ENCODE measurements at regions not wholly inside any gene's neighbourhood (a gene's known extent, or its start where the extent isn't known, plus 50 kb on each side); places are given as distances from the start of the nearest gene placed in this dataset.

- TF ChIP-seq GATA2 (IDR thresholded peaks at IDR 0.05; ENCODE audit: low read depth, low read length) (no peak), GATA3 (IDR thresholded peaks at IDR 0.05; ENCODE audit: low read depth, low read length) (no peak)
These were observed 175.0 kb upstream of the ISL1 start for GRCh38 chr5:51208296-51208695.

- TF ChIP-seq GATA3 (IDR thresholded peaks at IDR 0.05; ENCODE audit: low read depth, low read length) (no peak), GATA2 (IDR thresholded peaks at IDR 0.05; ENCODE audit: low read depth, low read length) (no peak)
These were observed 168.5 kb upstream of the ISL1 start for GRCh38 chr5:51214746-51215145.

DNA sequence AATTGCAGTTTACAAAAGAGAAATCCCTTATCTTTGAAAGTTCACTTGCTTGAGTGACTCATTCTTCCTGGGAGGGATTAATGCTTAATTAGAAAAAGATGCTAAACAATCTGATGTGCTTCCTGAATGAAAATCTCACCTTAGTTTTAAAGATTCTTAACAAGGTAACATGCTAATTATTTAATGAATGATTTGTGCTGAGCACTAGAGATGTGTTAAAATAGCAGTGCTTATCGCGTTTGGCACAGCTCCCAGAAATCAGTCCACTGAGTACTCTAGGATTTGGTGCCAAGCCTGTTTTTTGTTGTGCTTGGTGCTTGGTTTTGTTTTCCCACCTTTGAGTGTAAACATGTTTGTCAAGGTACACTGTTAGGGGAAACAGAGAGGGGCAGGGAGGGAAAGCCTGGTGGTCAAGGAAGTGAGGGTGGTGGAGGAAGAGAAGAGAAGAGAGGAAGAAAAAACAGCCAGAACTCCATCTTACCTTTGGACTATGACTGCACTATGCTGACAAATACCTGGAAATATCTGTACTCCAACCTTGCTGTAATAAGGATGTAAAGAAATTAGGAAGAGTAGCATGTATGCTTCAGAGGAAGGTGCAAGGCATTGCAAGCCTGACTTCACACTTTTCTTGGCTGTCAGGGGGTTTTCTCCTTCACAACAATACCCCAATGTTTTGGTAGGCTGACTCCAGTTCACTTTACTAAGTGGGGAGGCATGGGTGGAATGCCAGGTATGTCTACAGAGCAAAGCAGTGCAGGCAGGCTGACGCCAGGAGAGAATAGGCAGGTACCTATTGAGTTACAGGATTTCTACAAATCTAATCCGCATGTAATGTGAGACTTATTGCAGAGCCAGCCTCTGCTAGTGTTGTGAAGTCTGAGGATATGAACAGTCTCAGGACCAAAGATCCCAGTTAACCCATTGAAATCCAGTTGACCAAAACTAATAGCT lies 157.2 kb upstream of the ISL1 start:
- TF ChIP-seq GATA2 (IDR thresholded peaks at IDR 0.05; ENCODE audit: low read depth, low read length) = peak; percentile 22; the same call in 1 of the 2 replicates
- no peak for TF ChIP-seq GATA3 (IDR thresholded peaks at IDR 0.05; ENCODE audit: low read depth, low read length)

DNA sequence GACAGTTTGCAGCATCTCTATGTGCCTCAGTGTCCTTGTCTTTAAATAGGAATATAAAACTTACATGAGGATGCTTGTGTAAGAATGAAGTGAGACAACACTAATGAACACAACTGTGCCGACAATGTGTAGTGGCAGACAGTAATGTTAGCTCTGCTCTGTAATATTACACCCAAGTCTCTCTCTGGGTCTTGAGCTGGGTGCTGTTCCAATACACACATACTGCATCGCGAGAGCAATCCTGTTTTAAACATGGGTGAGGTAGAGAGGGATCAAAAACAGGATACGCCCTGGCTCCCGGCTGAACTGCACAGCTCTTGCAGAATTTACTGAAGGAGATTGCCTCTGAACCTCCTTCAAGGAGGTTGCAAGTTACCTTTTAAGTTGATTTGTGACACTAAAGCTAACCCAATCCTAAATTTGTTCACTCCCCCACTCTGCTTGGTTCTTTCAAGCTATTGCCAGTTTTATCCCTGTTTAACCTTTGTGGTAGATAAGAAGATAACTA lies 155.2 kb upstream of the ISL1 start:
- TF ChIP-seq GATA2 (IDR thresholded peaks at IDR 0.05; ENCODE audit: low read depth, low read length) (no peak), GATA3 (IDR thresholded peaks at IDR 0.05; ENCODE audit: low read depth, low read length) (no peak)

DNA sequence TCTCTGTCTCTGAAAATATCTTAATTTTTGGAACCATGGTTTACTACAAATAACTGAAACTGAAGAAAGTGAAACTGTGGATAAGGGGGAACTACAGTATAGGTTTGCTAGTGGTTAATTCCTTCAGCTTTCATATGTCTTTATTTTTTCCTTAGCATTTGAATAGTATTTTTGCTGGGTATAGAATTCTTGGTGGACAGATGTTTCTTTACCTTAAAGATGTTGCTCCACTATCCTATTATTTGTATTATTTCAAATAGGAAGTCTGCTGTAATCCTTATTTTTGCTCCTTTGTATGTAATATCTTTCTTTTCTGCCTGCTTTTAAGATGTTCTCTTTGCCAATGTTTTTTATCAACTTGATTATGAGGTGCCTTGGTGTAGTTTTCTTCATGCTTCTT lies 152.9 kb upstream of the ISL1 start:
- no peak for TF ChIP-seq GATA3 (IDR thresholded peaks at IDR 0.05; ENCODE audit: low read depth, low read length)
- TF ChIP-seq GATA2 (IDR thresholded peaks at IDR 0.05; ENCODE audit: low read depth, low read length) = no peak

GRCh38 chr5:51242456-51242855 lies 140.8 kb upstream of the ISL1 start:
- TF ChIP-seq GATA3 (IDR thresholded peaks at IDR 0.05; ENCODE audit: low read depth, low read length) (no peak), GATA2 (IDR thresholded peaks at IDR 0.05; ENCODE audit: low read depth, low read length) (no peak)

GRCh38 chr5:51271261-51271660 lies 112.0 kb upstream of the ISL1 start:
- TF ChIP-seq GATA3 (IDR thresholded peaks at IDR 0.05; ENCODE audit: low read depth, low read length) (no peak), GATA2 (IDR thresholded peaks at IDR 0.05; ENCODE audit: low read depth, low read length) (no peak)

- TF ChIP-seq GATA2 (IDR thresholded peaks at IDR 0.05; ENCODE audit: low read depth, low read length) = no peak
- TF ChIP-seq GATA3 (IDR thresholded peaks at IDR 0.05; ENCODE audit: low read depth, low read length) = no peak
These were observed 110.2 kb upstream of the ISL1 start for GRCh38 chr5:51273021-51273420.

DNA sequence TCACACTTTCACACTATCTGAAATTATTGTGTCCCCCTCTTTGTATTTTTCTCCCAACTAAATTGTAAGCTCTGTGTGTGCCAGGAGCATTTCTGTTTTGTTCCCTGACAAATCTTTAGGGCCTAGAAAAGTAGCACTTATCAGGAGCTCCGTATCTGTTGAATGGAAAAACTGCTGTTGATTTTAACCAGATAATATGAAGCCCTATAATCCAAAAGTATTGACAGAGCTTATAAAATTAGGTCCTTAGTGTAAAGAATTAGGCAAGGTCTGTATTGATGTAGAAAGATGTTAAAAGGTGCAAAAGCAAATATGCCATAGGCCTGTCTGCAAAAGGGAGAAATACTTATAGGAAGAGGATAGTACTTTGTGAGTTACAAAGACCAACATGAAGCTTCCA lies 109.4 kb upstream of the ISL1 start:
- TF ChIP-seq GATA3 (IDR thresholded peaks at IDR 0.05; ENCODE audit: low read depth, low read length) = no peak
- no peak for TF ChIP-seq GATA2 (IDR thresholded peaks at IDR 0.05; ENCODE audit: low read depth, low read length)

- TF ChIP-seq GATA2 (IDR thresholded peaks at IDR 0.05; ENCODE audit: low read depth, low read length) (no peak), GATA3 (IDR thresholded peaks at IDR 0.05; ENCODE audit: low read depth, low read length) (no peak)
These were observed 107.8 kb upstream of the ISL1 start for GRCh38 chr5:51275428-51275827.

DNA sequence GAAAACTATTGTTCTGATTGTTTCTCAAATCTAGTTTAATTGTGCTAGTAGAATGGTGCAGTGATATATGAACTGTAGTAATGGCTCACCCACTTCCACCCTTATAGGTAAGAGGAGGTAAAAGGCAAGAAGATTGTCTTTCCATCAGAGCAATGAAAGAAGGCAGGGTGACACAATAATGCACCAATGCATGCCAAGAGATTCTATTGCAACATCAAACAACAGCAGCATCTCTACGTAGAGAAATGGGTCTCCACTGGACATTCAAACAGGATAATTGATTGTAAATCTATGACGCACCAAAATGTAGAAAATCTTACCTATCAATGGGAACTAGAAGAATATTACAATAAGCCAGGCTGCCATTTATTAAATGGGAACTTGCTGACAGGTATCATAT lies 107.0 kb upstream of the ISL1 start:
- TF ChIP-seq GATA2 (IDR thresholded peaks at IDR 0.05; ENCODE audit: low read depth, low read length) (no peak), GATA3 (IDR thresholded peaks at IDR 0.05; ENCODE audit: low read depth, low read length) (no peak)

DNA sequence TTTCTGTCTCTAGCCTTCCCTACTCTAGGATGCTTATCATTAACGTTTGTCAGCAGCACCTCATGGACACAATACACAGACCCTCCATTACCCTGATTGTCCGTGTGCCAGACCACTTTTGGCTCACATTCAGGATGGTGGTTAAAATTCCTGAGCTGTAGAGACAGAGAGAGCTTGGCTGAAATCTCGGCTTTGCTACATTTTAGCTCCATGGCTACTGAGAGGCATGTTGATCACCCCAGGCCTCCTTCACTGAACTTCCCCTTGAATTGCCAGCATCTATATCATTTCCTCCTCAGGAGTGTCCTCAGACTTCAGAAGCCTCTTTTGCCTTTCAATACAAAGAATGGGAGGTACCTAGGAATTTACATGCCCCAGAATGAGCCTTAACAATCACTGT lies 104.7 kb upstream of the ISL1 start:
- TF ChIP-seq GATA2 (IDR thresholded peaks at IDR 0.05; ENCODE audit: low read depth, low read length) (no peak), GATA3 (IDR thresholded peaks at IDR 0.05; ENCODE audit: low read depth, low read length) (no peak)

DNA sequence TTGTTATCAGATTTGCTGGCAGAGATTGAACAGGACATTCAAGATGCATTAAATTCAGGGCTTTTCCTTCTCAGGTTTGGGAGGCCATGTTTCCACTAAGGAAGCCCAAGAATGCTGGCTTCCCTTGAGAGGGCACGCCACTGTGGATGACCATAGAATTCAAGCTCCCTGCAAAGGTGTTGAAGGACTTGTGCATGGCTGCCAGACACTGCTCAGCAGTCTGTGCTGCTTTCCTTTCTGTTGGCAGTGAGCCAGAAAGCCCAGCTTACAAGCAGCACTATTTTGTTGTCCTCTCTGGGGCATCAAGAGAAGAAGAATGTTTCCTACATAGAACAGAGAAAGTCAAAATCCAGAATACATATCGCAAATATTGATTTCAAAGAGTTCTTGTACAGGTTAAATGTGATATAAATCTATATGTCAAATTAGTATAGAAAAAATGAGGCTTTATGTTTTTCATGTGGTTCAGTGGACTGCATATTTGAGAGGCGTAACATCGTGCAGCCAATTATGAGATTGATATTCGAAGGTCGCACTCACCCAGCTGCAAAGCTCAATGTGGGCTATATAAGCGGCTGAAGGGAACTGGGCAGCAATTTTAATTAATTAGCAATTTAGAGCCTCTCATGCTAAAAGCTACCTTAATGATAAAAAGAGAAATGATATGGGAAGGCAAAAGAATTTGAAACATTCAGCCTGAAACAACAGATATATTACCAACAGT lies 103.1 kb upstream of the ISL1 start:
- no peak for TF ChIP-seq GATA3 (IDR thresholded peaks at IDR 0.05; ENCODE audit: low read depth, low read length)
- 0 out of 2 replicates have a peak, but pooled peaks have one; percentile 10 for TF ChIP-seq GATA2 (IDR thresholded peaks at IDR 0.05; ENCODE audit: low read depth, low read length)

DNA sequence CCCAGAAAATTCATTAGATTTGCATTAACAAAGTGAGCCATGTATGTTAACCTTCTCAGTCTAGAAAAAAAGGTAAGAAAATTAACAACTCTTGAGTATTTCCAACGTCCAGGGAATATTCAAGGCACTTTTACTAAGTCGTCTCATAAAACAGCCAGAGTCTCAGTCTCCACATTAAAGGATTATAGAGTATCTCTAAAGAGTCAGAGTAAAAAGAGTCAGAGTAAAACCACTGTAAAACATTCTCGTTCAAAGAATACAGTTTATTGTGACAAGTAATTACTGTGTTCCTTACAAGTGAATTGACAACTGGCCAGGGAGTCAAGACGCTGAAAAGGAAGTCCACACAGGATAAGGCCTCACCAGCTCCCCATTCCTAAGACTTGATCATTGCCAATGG lies 97.2 kb upstream of the ISL1 start:
- TF ChIP-seq GATA3 (IDR thresholded peaks at IDR 0.05; ENCODE audit: low read depth, low read length) (no peak), GATA2 (IDR thresholded peaks at IDR 0.05; ENCODE audit: low read depth, low read length) (no peak)

Measured in SH-SY5Y (cell line).